Dedifferentiated amniotic fluid mesenchymal stem cell (primary cell): ENCODE measurements at regions not wholly inside any gene's neighbourhood (a gene's known extent, or its start where the extent isn't known, plus 50 kb on each side); places are given as distances from the start of the nearest gene placed in this dataset.
"Not testable (repeated sequence)": the region's sequence is repeated elsewhere in the genome, so short reads cannot be mapped to it uniquely, and the experiment has no call there.

ENCODE experiments used
- DNase-seq: peaks from one replicate; pipeline ENCODE4 v3.0.0-alpha.2; 2016; ENCODE audit errors: extremely low spot score

- DNase-seq = not testable (repeated sequence)
These were observed 252.1 kb downstream of the GADD45G start for GRCh38 chr9:89856950-89857349.

- DNase-seq = not testable (repeated sequence)
These were observed 255.0 kb downstream of the GADD45G start for GRCh38 chr9:89859842-89860241.

GRCh38 chr9:89861371-89861770 lies 256.6 kb downstream of the GADD45G start:
- not testable (repeated sequence) for DNase-seq

GRCh38 chr9:89862316-89862715 lies 257.5 kb downstream of the GADD45G start:
- no peak for DNase-seq

- DNase-seq = no peak
These were observed 258.3 kb downstream of the GADD45G start for GRCh38 chr9:89863141-89863540.

- DNase-seq = no peak
These were observed 259.0 kb downstream of the GADD45G start for GRCh38 chr9:89863837-89864236.

GRCh38 chr9:89864257-89864656 lies 259.4 kb downstream of the GADD45G start:
- no peak for DNase-seq

GRCh38 chr9:89864731-89865130 lies 259.9 kb downstream of the GADD45G start:
- DNase-seq = no peak

GRCh38 chr9:89865357-89865756 lies 260.5 kb downstream of the GADD45G start:
- no peak for DNase-seq

- no peak for DNase-seq
These were observed 261.2 kb downstream of the GADD45G start for GRCh38 chr9:89865981-89866380.

- DNase-seq = no peak
These were observed 261.9 kb downstream of the GADD45G start for GRCh38 chr9:89866701-89867100.

GRCh38 chr9:89868100-89868499 lies 263.3 kb downstream of the GADD45G start:
- DNase-seq = no peak

- DNase-seq = no peak
These were observed 265.2 kb downstream of the GADD45G start for GRCh38 chr9:89869793-89870580.

- no peak for DNase-seq
These were observed 267.1 kb downstream of the GADD45G start for GRCh38 chr9:89871871-89872331.

GRCh38 chr9:89872426-89872912 lies 267.7 kb downstream of the GADD45G start:
- no peak for DNase-seq

GRCh38 chr9:89872913-89873707 lies 268.3 kb downstream of the GADD45G start:
- no peak for DNase-seq

- no peak for DNase-seq
These were observed 269.0 kb downstream of the GADD45G start for GRCh38 chr9:89873801-89874200.

GRCh38 chr9:89874351-89875321 lies 269.8 kb downstream of the GADD45G start:
- DNase-seq = no peak

- no peak for DNase-seq
These were observed 272.5 kb downstream of the GADD45G start for GRCh38 chr9:89877051-89878002.

- DNase-seq = no peak
These were observed 273.2 kb downstream of the GADD45G start for GRCh38 chr9:89878003-89878411.
